Hematopoietic multipotent progenitor cell treated with erythropoietin and hydrocortisone succinate and interleukin-3 and kit ligand, for 6 days (in vitro differentiated cells): ENCODE measurements at regions not wholly inside any gene's neighbourhood (a gene's known extent, or its start where the extent isn't known, plus 50 kb on each side); places are given as distances from the start of the nearest gene placed in this dataset.

ENCODE experiments used
- DNase-seq: peaks from one replicate; pipeline ENCODE4 v3.0.0-alpha.2; 2015

DNA sequence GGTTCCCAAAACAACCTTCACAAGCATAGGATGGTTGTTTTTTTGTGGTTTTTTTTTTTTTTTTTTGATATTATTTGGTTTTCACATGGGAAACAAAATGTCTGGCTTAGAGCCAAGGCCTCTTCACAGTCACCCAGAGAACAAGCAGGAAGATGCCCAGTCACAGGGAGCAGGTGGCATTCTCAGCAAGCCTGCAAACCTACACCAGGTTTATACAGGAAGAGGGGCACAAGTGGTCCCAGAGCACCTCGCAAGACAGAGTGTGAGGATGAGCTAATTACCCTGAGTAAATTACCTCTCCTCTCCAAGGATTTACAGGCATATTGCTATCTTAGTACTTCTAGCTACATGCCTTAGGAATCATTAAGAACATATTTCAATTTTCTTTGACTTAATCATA, 1375.6 kb downstream of the EFNB2 start:
- no peak for DNase-seq

DNA sequence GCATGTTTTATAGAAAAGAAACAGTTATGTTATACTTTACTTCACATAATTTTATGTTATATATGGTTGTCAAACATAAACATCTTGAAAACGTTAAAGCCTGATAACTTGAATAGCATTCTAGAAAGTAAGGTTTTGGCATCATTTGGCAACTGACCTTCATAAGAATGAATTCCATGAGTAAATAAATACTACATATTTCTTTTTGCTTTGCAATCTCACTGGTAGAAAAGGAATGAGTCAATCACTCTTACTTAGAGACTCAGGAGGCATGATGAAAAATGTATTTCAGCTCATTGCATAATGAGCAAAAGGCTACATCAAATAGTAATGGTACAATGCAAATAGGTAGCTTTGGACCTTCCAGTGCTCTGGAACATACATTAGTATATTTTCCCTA, 1381.9 kb downstream of the EFNB2 start:
- DNase-seq: no peak

DNA sequence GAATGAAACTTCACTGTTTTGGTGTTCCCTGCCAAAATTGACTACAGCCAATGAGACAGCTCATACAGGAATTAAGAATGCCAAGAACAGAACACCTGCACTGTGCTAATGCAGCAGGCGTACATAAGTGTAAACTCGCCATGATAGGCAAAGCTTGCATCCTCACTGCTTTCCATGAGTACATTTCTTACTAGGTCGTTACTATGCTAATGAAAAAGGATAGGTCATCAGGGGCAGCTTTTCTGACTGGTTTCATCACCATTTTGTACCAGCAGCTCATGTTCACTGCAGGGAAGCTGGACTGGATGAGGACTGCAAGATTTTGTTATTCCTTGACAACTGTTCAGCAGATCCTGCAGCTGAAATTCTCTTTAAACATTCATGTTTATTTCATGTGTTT, 1383.8 kb downstream of the EFNB2 start:
- no peak for DNase-seq

DNA sequence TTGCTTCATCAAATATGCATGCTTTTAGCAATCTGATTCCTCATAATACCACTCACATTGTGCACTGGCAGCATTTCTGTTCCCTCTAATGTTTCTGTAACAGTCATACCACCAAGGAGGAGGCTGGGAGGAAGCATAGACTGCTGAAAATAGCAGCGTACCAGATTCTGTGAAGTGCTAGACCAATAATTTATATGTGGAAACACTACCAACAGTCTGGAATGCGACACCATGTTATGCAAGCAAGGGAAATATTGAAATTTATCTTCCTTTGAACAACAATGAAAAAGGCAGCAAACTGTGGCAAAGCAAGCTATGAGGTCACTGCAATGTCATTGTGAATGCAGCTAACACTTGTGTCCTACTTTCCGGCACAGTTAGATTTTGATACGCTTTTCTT, 1388.0 kb downstream of the EFNB2 start:
- DNase-seq: no peak

DNA sequence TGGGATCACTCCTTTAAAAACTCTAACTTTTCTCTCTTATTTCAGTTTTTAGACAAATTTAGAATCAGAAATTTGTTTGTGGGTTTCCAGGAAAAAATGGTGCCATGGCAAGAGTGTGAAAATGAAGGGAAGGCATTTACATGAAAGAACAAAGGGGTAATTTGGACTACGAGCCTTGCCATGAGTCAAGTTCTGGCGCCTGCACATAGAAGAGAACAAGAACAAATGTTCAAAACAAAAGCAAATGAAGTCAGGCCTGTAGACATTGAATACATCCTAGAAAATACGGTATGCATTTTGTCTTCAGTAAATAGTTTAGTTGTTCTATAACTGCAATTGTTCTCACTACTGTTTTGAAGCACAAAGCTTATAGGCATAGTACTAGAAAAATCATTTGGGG, 1390.5 kb downstream of the EFNB2 start:
- DNase-seq: no peak

DNA sequence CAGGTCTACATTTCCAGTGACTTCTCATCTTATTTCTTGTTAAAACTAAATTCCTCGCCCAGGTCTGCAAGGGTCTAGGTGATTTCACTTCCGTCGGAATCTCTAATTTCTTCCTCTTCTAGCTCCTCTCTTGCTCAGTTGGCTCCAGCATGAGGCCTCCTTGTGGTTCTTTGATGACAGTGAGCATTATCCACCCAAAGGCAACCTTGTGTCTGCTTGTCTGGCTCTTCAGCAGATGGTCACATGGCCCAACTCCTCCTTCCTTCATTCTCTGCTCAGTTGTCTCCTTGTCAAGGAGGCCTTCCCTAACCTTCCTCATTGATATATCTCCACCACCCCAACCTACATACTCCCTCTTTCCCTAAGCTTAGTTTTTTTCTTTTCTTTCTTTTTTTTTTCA, 1391.4 kb downstream of the EFNB2 start:
- DNase-seq: no peak

DNA sequence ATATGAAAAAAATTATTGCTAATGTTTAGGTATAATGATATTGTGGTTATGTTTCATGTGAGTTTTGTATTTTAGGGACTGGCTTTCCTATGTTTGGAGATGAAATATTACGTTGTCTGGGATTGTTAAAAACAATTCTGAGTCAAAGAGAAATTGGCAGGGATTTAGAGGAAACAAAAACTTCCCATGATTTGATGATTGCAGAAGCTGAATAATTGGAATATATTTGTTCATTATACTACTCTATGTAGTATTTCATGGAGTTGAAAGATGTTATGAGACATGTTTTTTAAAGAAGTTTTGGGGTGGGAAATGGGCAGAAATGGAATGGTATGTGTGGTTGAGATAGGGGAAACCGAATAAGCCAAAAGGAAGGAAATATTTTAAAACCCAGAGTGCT, 1392.9 kb downstream of the EFNB2 start:
- no peak for DNase-seq

DNA sequence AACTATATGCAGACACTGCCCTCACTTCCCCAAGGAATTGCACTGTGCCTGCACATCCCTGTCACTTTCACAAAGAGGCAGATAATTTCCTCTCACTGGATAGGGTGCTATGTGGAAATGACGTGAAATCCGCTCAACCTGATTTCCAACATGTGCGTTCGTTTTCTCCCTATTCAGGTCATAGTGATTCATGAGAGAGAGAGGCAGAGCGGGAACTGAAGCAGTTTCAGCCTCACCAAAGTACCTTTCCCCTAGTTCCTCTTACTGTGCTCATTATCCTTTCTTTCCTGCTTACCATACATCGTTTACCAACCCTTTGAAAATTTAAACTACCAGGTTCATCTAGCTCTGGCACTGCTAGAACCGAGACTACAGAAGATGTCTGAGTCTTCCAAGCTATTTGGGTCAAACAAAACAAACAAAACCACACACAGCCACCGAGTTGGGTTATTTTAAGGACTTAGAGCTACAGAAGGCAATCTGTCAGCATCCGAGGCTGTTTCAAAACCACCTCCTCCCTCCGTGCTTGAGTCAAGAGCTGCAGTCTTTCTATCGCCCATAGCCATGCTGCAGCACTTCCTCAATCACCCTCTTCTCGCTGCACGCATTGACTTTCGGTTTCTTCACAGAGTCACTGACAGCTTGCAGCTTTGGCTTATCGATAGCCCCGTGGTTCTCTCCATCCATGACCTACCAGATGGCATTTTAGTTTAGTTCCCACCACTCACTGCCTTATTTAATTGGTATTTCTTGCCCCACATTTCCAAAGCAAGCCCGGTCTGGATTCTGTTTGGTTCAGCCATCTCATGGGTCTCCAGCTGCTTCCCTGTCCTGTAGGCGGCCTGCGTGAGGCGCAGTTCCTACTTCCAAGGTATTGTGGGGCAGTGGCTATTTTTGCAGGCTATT, 1395.8 kb downstream of the EFNB2 start:
- DNase-seq: peak; percentile 91

DNA sequence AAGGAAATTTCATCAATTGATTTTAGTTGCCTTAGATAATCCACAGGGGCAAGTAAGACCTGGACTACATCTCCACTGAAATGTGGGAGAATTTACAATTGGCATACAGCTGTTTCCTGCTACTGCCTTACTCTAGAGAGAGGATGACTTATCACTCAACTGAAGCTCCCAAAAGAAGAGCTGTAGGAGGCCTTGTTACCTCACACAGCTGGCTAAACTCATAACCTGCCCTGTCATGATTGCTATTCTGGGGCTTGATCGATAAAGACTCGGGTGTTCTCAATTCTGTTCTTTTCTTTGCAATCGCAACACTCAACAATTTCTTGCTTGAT, 1396.4 kb downstream of the EFNB2 start:
- DNase-seq: peak; percentile 50

DNA sequence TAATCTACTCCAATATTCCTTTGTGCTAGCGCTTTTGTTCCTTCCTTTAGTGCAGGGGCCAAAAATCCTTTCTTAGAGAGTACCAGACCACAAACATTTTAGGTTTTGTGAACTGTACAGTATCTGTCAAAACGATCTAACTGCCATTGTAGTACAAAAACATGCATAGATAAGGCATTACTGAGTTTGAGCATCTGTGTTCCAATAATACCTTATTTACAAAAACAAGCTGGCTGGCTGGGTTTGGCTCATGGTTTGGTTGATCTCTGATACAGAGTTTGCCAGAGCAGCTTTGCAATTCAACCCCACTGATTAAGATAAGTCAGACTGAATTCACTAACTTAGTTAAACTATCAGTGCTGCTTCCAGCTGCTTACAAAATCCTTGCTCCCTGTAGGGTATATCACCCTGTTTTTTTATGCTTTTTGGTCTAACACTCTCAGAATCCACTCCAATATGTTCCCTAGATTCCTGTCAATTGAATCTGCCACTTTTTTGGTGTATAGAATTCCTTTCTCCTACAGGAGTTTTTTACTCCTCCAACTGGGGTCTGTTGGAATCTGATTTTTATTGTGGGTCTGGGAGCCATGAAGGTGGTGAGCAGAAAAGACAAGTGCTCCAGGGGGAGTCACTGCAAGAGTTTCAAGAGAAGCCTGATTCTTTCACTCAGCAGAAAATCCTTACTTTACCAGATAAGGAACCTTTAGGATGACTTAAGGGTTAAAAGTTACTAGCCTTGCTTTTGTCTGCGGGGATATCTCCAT, 1399.4 kb downstream of the EFNB2 start:
- peak; percentile 70 for DNase-seq

DNA sequence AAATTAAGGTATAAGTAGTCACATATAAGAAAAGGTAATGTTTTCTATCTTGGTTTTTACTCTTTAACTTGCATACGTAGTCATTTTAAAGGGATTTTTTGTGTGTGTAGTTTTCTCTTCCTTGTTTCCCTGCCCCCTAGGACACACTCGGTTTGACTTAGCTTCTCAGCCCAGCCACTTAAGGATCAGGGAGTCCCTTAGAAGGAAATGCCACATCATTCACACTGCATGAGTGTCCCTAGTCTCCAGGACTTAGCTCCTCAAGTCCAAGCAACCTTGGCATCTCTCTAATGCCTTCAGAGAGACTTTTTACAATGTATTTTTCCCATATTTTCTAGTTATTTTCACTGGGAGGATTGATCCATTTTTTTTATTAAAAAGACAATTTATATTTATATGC, 1407.7 kb downstream of the EFNB2 start:
- DNase-seq: no peak

DNA sequence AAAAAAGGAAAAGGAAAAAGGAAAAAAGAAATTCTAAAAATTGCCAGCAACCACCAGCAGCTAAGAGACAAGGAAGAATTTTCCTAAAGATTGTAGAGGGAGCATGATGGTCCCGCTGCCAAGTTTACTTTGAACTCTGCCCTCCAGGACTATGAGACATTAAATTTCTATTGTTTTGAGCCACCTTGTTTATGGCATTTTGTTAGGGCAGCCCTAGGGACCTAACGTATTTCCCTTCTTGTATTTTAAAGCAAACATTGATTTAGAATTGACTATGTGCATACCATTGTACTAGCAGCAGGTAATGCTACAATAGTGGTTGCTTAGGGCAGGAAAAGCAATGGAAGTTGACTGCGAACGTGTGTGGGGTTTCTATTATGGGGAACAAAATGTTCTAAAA, 1414.2 kb downstream of the EFNB2 start:
- DNase-seq: no peak

DNA sequence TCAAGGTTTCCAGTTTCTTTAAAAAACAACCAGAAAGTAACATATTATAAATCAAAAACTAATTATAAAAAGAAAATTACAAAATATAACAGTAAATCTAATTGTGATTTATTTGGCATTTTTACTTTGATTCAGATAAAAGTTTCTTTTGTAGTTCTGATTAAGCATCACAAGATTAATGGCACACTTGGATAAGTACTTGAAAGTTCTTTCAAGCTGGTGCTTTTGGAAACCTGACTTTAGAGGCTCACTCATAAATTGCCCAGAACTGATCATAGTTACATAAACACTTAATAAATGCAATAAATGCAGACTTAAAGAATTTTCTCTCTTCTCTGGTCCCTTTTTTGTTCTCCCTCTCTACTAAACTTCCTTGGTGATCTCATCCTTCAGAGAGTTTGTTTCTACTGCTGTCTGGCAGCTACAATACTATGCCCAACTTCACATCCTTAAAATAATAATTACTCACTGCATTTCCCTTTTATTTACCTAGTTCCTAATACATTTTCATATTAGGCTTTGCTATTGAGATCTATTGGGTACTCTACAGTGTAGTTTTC, 1417.0 kb downstream of the EFNB2 start:
- no peak for DNase-seq

DNA sequence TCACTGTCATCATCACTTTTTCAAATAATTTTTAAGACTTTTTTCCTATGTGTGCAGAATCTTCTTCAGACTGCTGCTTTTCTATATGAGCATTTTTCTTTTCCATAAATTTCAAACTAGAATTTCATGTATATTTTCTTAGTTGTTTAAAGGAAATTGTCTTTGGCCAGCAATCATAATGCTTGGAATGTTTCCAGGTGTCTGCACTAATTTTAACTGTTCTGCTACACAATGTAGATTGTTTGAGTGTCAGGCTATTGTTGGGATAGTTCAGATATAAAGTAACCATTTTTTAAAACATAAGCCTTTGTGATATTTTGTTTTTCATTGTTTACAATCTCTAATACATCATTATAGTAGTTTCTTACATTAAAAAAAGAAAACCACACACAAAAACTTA, 1418.5 kb downstream of the EFNB2 start:
- DNase-seq: no peak

DNA sequence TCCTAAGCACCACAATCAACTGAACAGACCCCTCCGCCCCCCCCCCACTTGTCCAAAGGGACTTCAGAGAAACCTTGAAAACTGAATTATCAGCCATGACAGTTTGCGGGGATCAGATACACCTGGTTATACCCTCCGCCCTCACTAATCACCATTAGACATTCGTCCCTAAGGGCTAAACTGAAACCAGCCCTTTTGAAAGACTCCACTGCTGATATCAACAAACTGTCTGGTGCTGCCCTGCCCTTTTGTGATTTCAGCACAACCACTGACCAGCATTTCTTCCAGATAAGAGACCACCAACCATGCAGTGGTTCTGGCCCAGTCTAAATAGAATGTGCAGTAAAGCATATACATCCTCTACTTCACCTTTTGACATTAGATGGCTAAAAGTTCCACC, 1422.9 kb downstream of the EFNB2 start:
- peak; percentile 76 for DNase-seq

DNA sequence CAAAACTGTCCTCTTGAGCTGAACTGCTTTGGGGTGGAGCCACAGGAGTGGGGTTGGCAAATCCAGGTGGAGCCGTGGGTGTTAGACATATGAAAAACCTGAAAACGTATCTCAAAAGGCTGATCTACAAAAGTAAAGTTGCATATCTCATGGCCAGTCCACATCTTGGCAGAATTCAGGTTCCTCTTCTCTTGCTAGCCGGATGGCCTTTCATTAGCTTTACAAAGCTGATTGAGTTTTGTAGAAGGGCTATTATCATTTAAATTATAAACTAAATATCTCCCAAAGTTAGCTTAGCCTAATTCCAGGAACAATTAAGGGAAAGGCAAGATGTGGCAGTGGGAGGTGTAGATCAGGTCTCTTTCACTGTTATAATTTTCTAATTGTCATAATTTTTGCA, 1427.7 kb downstream of the EFNB2 start:
- no peak for DNase-seq

DNA sequence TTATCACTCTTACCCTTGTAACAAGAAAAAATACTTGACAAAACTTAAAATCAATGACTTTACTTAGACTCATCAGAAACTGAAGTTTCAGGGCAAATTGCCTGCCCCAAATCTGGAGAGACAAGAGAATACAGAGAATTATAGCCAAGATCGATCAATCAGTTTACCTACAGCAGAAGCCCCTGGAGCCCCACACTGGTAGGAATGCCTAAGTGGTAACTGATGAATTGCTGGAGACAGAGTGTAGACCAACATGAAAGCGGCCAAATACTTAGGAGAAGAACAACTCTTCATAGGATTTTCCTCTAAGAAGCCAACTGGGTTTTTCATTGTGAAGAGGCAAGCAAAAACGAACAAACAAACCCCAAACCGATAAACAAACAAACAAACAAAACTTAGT, 1430.0 kb downstream of the EFNB2 start:
- DNase-seq: no peak

DNA sequence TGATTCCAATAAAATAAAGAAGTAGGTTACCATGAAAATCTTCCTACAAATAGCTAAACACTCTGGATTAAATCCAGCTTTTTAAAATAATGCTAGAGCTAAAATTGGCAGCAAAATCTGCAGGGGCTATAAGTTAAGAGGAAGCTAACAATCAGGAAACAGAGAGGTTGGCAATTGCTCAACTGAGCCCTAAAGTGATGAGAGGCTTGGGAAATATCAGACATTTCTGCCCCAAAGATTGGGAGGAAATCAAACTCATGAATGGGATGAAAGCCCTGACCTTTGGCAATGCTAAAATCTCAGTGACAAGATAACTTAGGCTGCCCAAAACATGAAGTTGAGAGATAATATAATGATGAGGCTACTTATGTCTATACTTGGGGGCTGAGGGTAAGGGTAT, 1437.9 kb downstream of the EFNB2 start:
- DNase-seq: no peak

DNA sequence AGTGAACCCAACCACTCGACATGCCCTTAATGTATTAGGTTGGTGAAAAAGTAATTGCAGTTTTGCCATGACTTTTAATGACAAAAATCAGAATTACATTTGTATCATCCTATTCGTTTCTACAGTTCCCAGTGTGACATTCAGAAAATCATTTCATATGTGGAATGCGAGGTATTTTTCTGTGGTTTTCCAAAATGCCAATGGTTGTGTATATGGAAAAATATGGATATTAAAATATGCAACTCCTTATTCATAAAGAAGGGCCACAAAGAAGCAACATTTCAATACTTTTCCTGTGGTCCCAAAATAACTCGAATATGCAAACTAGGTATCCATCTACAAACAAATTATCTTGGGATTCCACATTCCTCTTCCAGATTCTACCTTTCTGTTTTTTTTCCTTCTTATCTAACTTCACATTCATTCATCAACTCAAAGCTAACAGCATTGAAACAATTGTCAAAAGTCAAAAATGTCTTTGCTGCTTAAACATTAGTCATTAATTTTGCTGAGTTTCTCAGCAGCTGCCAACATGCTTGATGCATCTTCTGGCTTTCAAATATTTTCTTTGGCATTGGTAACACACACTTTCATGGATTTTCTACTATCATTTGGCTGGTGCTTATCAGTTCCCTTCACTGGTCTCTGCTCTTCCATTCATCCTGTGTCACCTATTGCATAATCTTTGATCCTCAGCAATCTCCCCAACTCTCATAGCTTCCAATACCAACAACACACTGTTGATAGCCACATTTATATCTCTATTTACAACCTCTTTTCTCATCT, 1445.4 kb downstream of the EFNB2 start:
- no peak for DNase-seq

DNA sequence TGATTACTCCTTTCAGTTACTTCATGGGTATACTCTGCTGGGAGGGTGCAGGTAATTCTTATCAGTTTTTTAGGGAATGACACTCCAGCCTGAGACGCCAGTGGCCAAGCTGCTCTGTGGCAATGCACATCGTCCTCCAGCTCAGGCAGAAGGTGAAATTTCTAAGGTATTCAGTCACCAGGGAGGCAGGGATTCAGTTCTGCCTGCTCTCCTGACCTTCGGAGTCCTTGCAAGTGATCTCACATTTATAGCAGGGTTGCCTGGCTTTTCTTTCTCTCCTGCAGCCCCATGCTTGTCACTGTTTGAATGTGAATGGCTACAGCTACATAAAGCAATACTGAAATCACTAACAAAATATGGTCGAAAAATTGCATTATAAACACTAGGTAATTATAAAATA, 1447.5 kb downstream of the EFNB2 start:
- DNase-seq: no peak

DNA sequence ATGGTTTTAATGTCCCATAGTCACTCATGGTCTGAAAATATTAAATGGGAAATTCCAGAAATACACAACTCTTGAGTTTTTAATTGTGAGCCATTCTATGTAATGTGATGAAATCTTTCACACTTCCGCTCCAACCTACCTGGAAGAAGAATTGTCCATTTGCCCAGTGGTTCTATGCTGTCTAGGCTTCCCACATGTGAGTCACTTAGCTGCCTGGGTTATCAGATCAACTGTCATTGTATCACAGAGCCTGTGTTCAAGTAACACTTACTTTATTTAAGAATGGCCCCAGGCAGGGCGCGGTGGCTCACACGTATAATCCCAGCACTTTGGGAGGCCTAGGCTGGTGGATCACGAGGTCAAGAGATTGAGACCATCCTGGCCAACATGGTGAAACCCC, 1450.5 kb downstream of the EFNB2 start:
- DNase-seq: no peak

DNA sequence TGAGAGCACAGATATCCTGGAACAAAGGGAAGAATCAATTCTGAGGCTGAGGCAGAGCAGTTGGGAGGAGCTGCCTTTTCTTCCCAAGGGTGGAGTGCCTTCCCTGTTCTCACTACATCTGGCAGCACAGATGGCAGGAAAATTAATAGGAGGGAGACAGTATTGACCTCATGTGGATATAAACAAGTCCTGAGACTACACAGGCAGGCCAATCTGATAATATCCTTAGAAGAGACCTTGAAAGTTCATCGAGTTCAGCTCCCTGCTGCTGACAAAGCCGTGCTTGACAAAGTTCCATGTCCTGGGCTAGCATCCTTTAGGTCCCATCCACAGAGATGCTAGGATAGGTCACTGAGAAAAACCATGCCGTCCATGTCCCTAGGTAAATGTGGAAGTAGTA, 1451.5 kb downstream of the EFNB2 start:
- DNase-seq: no peak

DNA sequence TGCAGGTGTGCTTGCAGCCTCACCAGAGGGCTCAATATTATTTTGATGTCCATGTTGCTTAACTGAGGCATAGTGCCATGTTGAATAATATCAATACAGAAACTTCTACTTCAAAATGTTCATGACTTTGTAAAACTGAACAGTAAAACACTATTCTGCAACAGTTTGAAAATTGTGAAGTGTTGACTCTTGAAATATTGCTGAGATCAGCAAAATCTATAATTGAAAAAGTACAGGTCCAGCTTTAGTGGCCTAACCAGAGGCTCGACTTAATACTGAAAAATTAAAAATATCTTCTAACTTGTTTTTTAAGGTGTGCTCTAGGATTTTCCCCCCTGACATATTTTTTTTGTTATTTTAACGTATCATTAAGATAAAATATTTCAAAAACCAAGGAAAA, 1460.7 kb downstream of the EFNB2 start:
- DNase-seq: no peak
